ENCODE measurements at regions not wholly inside any gene's neighbourhood (a gene's known extent, or its start where the extent isn't known, plus 50 kb on each side); places are given as distances from the start of the nearest gene placed in this dataset.

- H3K27ac ChIP-seq (ENCODE audit: low read depth in 2 of 2, low read length in 1 of 2), result no peak overlapping the region
- H3K79me2 ChIP-seq (ENCODE audit: insufficient read depth), result no peaks in the 10 kb centered on the region
- TF ChIP-seq EZH2phosphoT487 (IDR thresholded peaks at IDR 0.05; ENCODE audit: borderline replicate concordance, low read depth) (no peak), TCF12 (IDR thresholded peaks at IDR 0.05) (no peak), TEAD4 (IDR thresholded peaks at IDR 0.05; ENCODE audit: borderline replicate concordance, insufficient read depth) (no peak), CTCF (IDR thresholded peaks at IDR 0.05) (no peak), FOXJ3 (CRISPR knock-in tag; IDR thresholded peaks at IDR 0.05) (no peak), GABPA (IDR thresholded peaks at IDR 0.05; ENCODE audit: low read depth) (no peak), PBX3 (IDR thresholded peaks at IDR 0.05) (no peak), SMC3 (IDR thresholded peaks at IDR 0.05; ENCODE audit: low read depth, low read length) (no peak), RCOR1 (IDR thresholded peaks at IDR 0.05; ENCODE audit: low read length) (no peak), IRF3 (IDR thresholded peaks at IDR 0.05; ENCODE audit: low read depth, low read length) (no peak)
- CTCF ChIA-PET, result interaction anchor here (0.7 to 7.7 kb wide), 2 partner anchors 19 to 779 kb away, joined by 3 to 76 read pairs; no protein-coding TSS in a partner anchor
- no peak overlapping the region for H2AFZ ChIP-seq (ENCODE audit: low read depth)
- no peaks in the 10 kb centered on the region for H4K20me1 ChIP-seq (ENCODE audit: insufficient read depth)
- no peaks in the 10 kb centered on the region for H3K9me2 ChIP-seq
- no peaks in the 10 kb centered on the region for H3K36me3 ChIP-seq (replicated peaks in 1 of 2; ENCODE audit: control insufficient read depth in 1 of 2, insufficient read depth in 2 of 2, low read length in 1 of 2)
- no peaks in the 10 kb centered on the region for H3K27me3 ChIP-seq (ENCODE audit: insufficient read depth)
- H3K9me3 ChIP-seq, result no peaks in the 10 kb centered on the region
- 69% methylated on average over 6 of the region's 6 CpGs for WGBS (ENCODE audit: low lambda C conversion rate)
- no peak overlapping the region for H3K4me2 ChIP-seq
- H3K4me3 ChIP-seq (ENCODE audit: low read depth in 2 of 2, low read length in 1 of 2), result no peak overlapping the region
- no peaks in the 10 kb centered on the region for H3K4me1 ChIP-seq (ENCODE audit: control insufficient read depth in 1 of 2, insufficient read depth in 2 of 2, low read depth in 1 of 2, low read length in 1 of 2)
- POLR2A ChIA-PET, result no interaction called here
- no peaks in the 10 kb centered on the region for H3F3A ChIP-seq (replicated peaks; ENCODE audit: insufficient read depth)
- DNase-seq, result no peak
- H3K9ac ChIP-seq, result no peak overlapping the region
These were observed 78.9 kb upstream of the OLFM4 start for GRCh38 chr13:52949742-52950141.

GRCh38 chr13:52949044-52949443 is 79.6 kb upstream of the OLFM4 start:
- DNase-seq, result no peak
- Histone ChIP-seq H3K4me2 (no peak overlapping the region), H4K20me1 (ENCODE audit: insufficient read depth) (no peaks in the 10 kb centered on the region), H3K27ac (ENCODE audit: low read depth in 2 of 2, low read length in 1 of 2) (no peak overlapping the region), H3K4me1 (ENCODE audit: control insufficient read depth in 1 of 2, insufficient read depth in 2 of 2, low read depth in 1 of 2, low read length in 1 of 2) (no peaks in the 10 kb centered on the region), H3K9me2 (no peaks in the 10 kb centered on the region), H3K9me3 (no peaks in the 10 kb centered on the region), H3K27me3 (ENCODE audit: insufficient read depth) (no peaks in the 10 kb centered on the region), H3K9ac (no peak overlapping the region), H3K4me3 (ENCODE audit: low read depth in 2 of 2, low read length in 1 of 2) (no peak overlapping the region), H3F3A (replicated peaks; ENCODE audit: insufficient read depth) (no peaks in the 10 kb centered on the region), H3K36me3 (replicated peaks in 1 of 2; ENCODE audit: control insufficient read depth in 1 of 2, insufficient read depth in 2 of 2, low read length in 1 of 2) (no peaks in the 10 kb centered on the region), H2AFZ (ENCODE audit: low read depth) (no peak overlapping the region), H3K79me2 (ENCODE audit: insufficient read depth) (no peaks in the 10 kb centered on the region)
- CTCF ChIA-PET, result interaction anchor here (0.7 to 7.7 kb wide), 3 partner anchors 20 to 778 kb away, joined by 3 to 76 read pairs (median 3); no protein-coding TSS in a partner anchor
- POLR2A ChIA-PET, result no interaction called here
- TF ChIP-seq GABPA (IDR thresholded peaks at IDR 0.05; ENCODE audit: low read depth) (no peak), GATA2 (CRISPR knock-in tag; IDR thresholded peaks at IDR 0.05) (no peak), RCOR1 (IDR thresholded peaks at IDR 0.05; ENCODE audit: low read length) (no peak), RXRA (IDR thresholded peaks at IDR 0.05; ENCODE audit: borderline replicate concordance, low read depth) (no peak), MAX (IDR thresholded peaks at IDR 0.05; ENCODE audit: low read depth) (no peak), USF1 (IDR thresholded peaks at IDR 0.05; ENCODE audit: borderline replicate concordance, low read depth) (no peak), FOXJ3 (CRISPR knock-in tag; IDR thresholded peaks at IDR 0.05) (no peak), REST (IDR thresholded peaks at IDR 0.05; ENCODE audit: low read depth, low read length) (no peak)
- 28% methylated on average over 1 of the region's 1 CpG for WGBS (ENCODE audit: low lambda C conversion rate)
